Left hindlimb (tissue), 1 donor: ENCODE measurements at regions not wholly inside any gene's neighbourhood (a gene's known extent, or its start where the extent isn't known, plus 50 kb on each side); places are given as distances from the start of the nearest gene placed in this dataset.

Source experiments
- DNase-seq: peaks from one replicate; pipeline ENCODE4 v3.0.0-alpha.2; 2018

- DNase-seq = no peak
These were observed 248.2 kb downstream of the QKI start for GRCh38 chr6:163662604-163663225.

- DNase-seq = no peak
These were observed 246.8 kb downstream of the QKI start for GRCh38 chr6:163661272-163661671.

- DNase-seq = no peak
These were observed 245.3 kb downstream of the QKI start for GRCh38 chr6:163659803-163660202.

GRCh38 chr6:163655217-163656121, 241.0 kb downstream of the QKI start:
- DNase-seq = no peak

- DNase-seq = no peak
These were observed 237.6 kb downstream of the QKI start for GRCh38 chr6:163651915-163652668.

GRCh38 chr6:163651426-163651825, 236.9 kb downstream of the QKI start:
- DNase-seq = no peak

- DNase-seq = no peak
These were observed 234.3 kb downstream of the QKI start for GRCh38 chr6:163648868-163649267.

GRCh38 chr6:163647624-163648023, 233.1 kb downstream of the QKI start:
- no peak for DNase-seq

GRCh38 chr6:163646866-163647265, 232.3 kb downstream of the QKI start:
- no peak for DNase-seq

- DNase-seq = no peak
These were observed 231.6 kb downstream of the QKI start for GRCh38 chr6:163646133-163646532.

GRCh38 chr6:163645560-163645959, 231.0 kb downstream of the QKI start:
- DNase-seq = no peak

GRCh38 chr6:163643866-163644265, 229.3 kb downstream of the QKI start:
- DNase-seq = no peak

- no peak for DNase-seq
These were observed 227.2 kb downstream of the QKI start for GRCh38 chr6:163641706-163642105.

- DNase-seq = no peak
These were observed 226.1 kb downstream of the QKI start for GRCh38 chr6:163640641-163641040.

GRCh38 chr6:163637524-163637923, 223.0 kb downstream of the QKI start:
- no peak for DNase-seq

- no peak for DNase-seq
These were observed 221.3 kb downstream of the QKI start for GRCh38 chr6:163635731-163636364.

- no peak for DNase-seq
These were observed 220.8 kb downstream of the QKI start for GRCh38 chr6:163635315-163635714.

GRCh38 chr6:163634211-163635171, 220.0 kb downstream of the QKI start:
- DNase-seq = no peak

- DNase-seq = no peak
These were observed 216.5 kb downstream of the QKI start for GRCh38 chr6:163630991-163631390.

GRCh38 chr6:163630572-163630971, 216.1 kb downstream of the QKI start:
- DNase-seq = no peak

GRCh38 chr6:163630096-163630495, 215.6 kb downstream of the QKI start:
- no peak for DNase-seq
